Esophagus (tissue), 2 donors: ENCODE measurements at regions not wholly inside any gene's neighbourhood (a gene's known extent, or its start where the extent isn't known, plus 50 kb on each side); places are given as distances from the start of the nearest gene placed in this dataset.
"Not testable (repeated sequence)": the region's sequence is repeated elsewhere in the genome, so short reads cannot be mapped to it uniquely, and the experiment has no call there.

Experiments
- H3K27ac ChIP-seq, 2 donors: one replicate each; pipeline ENCODE4 v1.5.1; 2013; ENCODE audit warnings: low read depth in 2 of 2, mild to moderate bottlenecking in 2 of 2, inconsistent platforms in 1 of 2, low read length in 1 of 2, moderate library complexity in 1 of 2
- H3K27me3 ChIP-seq, 2 donors: one replicate each; pipeline ENCODE4 v1.6.1; 2013; ENCODE audit warnings: low read length in 2 of 2, control low read depth in 1 of 2, mild to moderate bottlenecking in 1 of 2; ENCODE audit not compliant: insufficient read depth in 2 of 2, control insufficient read depth in 1 of 2
- H3K36me3 ChIP-seq, 2 donors: one replicate each; pipeline ENCODE4 v1.6.1; 2013; ENCODE audit warnings: low read length in 1 of 2; ENCODE audit not compliant: control insufficient read depth in 2 of 2, insufficient read depth in 2 of 2
- H3K4me1 ChIP-seq, 2 donors: one replicate each; pipeline ENCODE4 v1.6.1; 2013; ENCODE audit warnings: low read length in 1 of 2; ENCODE audit not compliant: control insufficient read depth in 2 of 2, insufficient read depth in 2 of 2
- H3K4me3 ChIP-seq, 2 donors: one replicate each; pipeline ENCODE4 v1.5.1; 2013; ENCODE audit warnings: low read length in 2 of 2, mild to moderate bottlenecking in 2 of 2, low read depth in 1 of 2, moderate library complexity in 1 of 2
- H3K9me3 ChIP-seq, 2 donors: one replicate each; pipeline ENCODE4 v1.6.1; 2013; ENCODE audit warnings: mild to moderate bottlenecking in 2 of 2, low read depth in 1 of 2, low read length in 1 of 2, moderate library complexity in 1 of 2; ENCODE audit not compliant: control insufficient read depth in 2 of 2, insufficient read depth in 1 of 2
- WGBS, 2 donors: extraction: QIAGEN DNeasy Blood & Tissue Kit; methylation state at CpG; one replicate each; pipeline ENCODE4 v1.1.7; 2013; 5-methylcytosine and 5-hydroxymethylcytosine counted together
- donor health status: healthy with polysubstance abuse.
- donor health status: Bipolar disorder and iron deficiency.

- no peaks in the 10 kb centered on the region for H3K36me3 ChIP-seq
- no peak overlapping the region for H3K27ac ChIP-seq
- H3K4me3 ChIP-seq = no peak overlapping the region
- no peaks in the 10 kb centered on the region for H3K27me3 ChIP-seq
- H3K9me3 ChIP-seq = no peaks in the 10 kb centered on the region
- no peaks in the 10 kb centered on the region for H3K4me1 ChIP-seq
- WGBS, 2 donors = 57 to 94% methylated on average over 5 of the region's 5 CpGs
Observed at GRCh38 chr15:69570454-69570853, 117.8 kb downstream of the RPLP1 start.

GRCh38 chr15:69570997-69571396 is 118.4 kb downstream of the RPLP1 start:
- Histone ChIP-seq H3K4me3 (no peak overlapping the region), H3K36me3 (no peaks in the 10 kb centered on the region), H3K4me1 (no peaks in the 10 kb centered on the region), H3K9me3 (no peaks in the 10 kb centered on the region), H3K27me3 (no peaks in the 10 kb centered on the region), H3K27ac (no peak overlapping the region)
- 94 to 96% methylated on average over 5 of the region's 5 CpGs for WGBS, 2 donors

- not testable (repeated sequence) for H3K27ac ChIP-seq, H3K4me1 ChIP-seq, H3K36me3 ChIP-seq, H3K9me3 ChIP-seq, H3K27me3 ChIP-seq, H3K4me3 ChIP-seq
- WGBS, 2 donors = 93 to 95% methylated on average over 2 of the region's 2 CpGs
Observed at GRCh38 chr15:69573278-69573677, 120.7 kb downstream of the RPLP1 start.

GRCh38 chr15:69573815-69574475 is 121.3 kb downstream of the RPLP1 start:
- Histone ChIP-seq H3K9me3 (no peaks in the 10 kb centered on the region), H3K27ac (no peak overlapping the region), H3K4me3 (no peak overlapping the region), H3K36me3 (no peaks in the 10 kb centered on the region), H3K27me3 (no peaks in the 10 kb centered on the region), H3K4me1 (peaks cover 0 to 3% of the 10 kb centered on the region in 2 donors)
- 67 to 77% methylated on average over 13 of the region's 13 CpGs for WGBS, 2 donors

- Histone ChIP-seq H3K36me3 (no peaks in the 10 kb centered on the region), H3K27ac (peak overlapping the region in 1 of 2 donors; percentile 25), H3K9me3 (no peaks in the 10 kb centered on the region), H3K27me3 (no peaks in the 10 kb centered on the region), H3K4me3 (no peak overlapping the region), H3K4me1 (peaks cover 0 to 3% of the 10 kb centered on the region in 2 donors)
- WGBS, 2 donors = 84 to 85% methylated on average over 5 of the region's 5 CpGs
Observed at GRCh38 chr15:69574506-69574905, 121.9 kb downstream of the RPLP1 start.

GRCh38 chr15:69575387-69575786 is 122.8 kb downstream of the RPLP1 start:
- Histone ChIP-seq H3K27ac (no peak overlapping the region), H3K27me3 (no peaks in the 10 kb centered on the region), H3K4me1 (peaks cover 0 to 3% of the 10 kb centered on the region in 2 donors), H3K9me3 (no peaks in the 10 kb centered on the region), H3K4me3 (no peak overlapping the region), H3K36me3 (no peaks in the 10 kb centered on the region)
- WGBS, 2 donors = 91 to 92% methylated on average over 6 of the region's 6 CpGs

GRCh38 chr15:69576035-69576526 is 123.5 kb downstream of the RPLP1 start:
- no peaks in the 10 kb centered on the region for H3K9me3 ChIP-seq
- 40 to 48% methylated on average over 3 of the region's 3 CpGs for WGBS, 2 donors
- no peaks in the 10 kb centered on the region for H3K36me3 ChIP-seq
- no peak overlapping the region for H3K4me3 ChIP-seq
- no peak overlapping the region for H3K27ac ChIP-seq
- H3K4me1 ChIP-seq = peaks cover 0 to 3% of the 10 kb centered on the region in 2 donors
- H3K27me3 ChIP-seq = no peaks in the 10 kb centered on the region

- Histone ChIP-seq H3K27ac (no peak overlapping the region), H3K4me1 (peaks cover 0 to 3% of the 10 kb centered on the region in 2 donors)
- 54 to 91% methylated on average over 4 of the region's 4 CpGs for WGBS, 2 donors
Observed at GRCh38 chr15:69576948-69577351, 124.3 kb downstream of the RPLP1 start.

GRCh38 chr15:69577397-69577796 is 124.8 kb downstream of the RPLP1 start:
- no peak overlapping the region for H3K4me3 ChIP-seq
- WGBS, 2 donors = 83 to 91% methylated on average over 7 of the region's 7 CpGs
- H3K27ac ChIP-seq = no peak overlapping the region
- H3K4me1 ChIP-seq = peaks cover 0 to 3% of the 10 kb centered on the region in 2 donors
- no peaks in the 10 kb centered on the region for H3K27me3 ChIP-seq
- H3K36me3 ChIP-seq = no peaks in the 10 kb centered on the region
- H3K9me3 ChIP-seq = no peaks in the 10 kb centered on the region

More at GRCh38 chr15:69576948-69577351, 124.3 kb downstream of the RPLP1 start:
- no peaks in the 10 kb centered on the region for H3K9me3 ChIP-seq
- H3K36me3 ChIP-seq = no peaks in the 10 kb centered on the region
- H3K4me3 ChIP-seq = no peak overlapping the region
- no peaks in the 10 kb centered on the region for H3K27me3 ChIP-seq

- H3K36me3 ChIP-seq = no peaks in the 10 kb centered on the region
- 89 to 97% methylated on average over 9 of the region's 9 CpGs for WGBS, 2 donors
- H3K4me3 ChIP-seq = no peak overlapping the region
- H3K27ac ChIP-seq = no peak overlapping the region
- no peaks in the 10 kb centered on the region for H3K27me3 ChIP-seq
- no peaks in the 10 kb centered on the region for H3K9me3 ChIP-seq
- peaks cover 0 to 3% of the 10 kb centered on the region in 2 donors for H3K4me1 ChIP-seq
Observed at GRCh38 chr15:69578252-69578651, 125.6 kb downstream of the RPLP1 start.
